Activated T-helper 2 cell treated with anti-CD3 and anti-CD28 coated beads, Interferon-gamma antibody, Interleukin-2, Interleukin-4, amounts not matched to agents 10 μg/mL and 5 μg/mL and 100 μg/mL, durations not matched to agents 14 hours and 24 hours and 36 hours (primary cell): ENCODE measurements at regions not wholly inside any gene's neighbourhood (a gene's known extent, or its start where the extent isn't known, plus 50 kb on each side); places are given as distances from the start of the nearest gene placed in this dataset.

Experiments
- DNase-seq: peaks from one replicate; pipeline ENCODE4 v3.0.0; 2021; ENCODE audit warnings: low spot score
- H3K27ac Mint-ChIP-seq: one replicate; pipeline ENCODE4 v1.8.0; 2021; ENCODE audit warnings: mixed read lengths
- H3K27me3 Mint-ChIP-seq: one replicate; pipeline ENCODE4 v1.8.0; 2021; ENCODE audit warnings: low read depth, mixed read lengths
- H3K36me3 Mint-ChIP-seq: one replicate; pipeline ENCODE4 v1.8.0; 2021; ENCODE audit warnings: low read depth, mixed read lengths
- H3K4me1 Mint-ChIP-seq: one replicate; pipeline ENCODE4 v1.8.0; 2021; ENCODE audit warnings: low read depth, mixed read lengths
- H3K4me3 Mint-ChIP-seq: one replicate; pipeline ENCODE4 v1.8.0; 2021; ENCODE audit warnings: low read depth, mild to moderate bottlenecking, moderate library complexity, mixed read lengths
- H3K9me3 Mint-ChIP-seq: one replicate; pipeline ENCODE4 v1.8.0; 2021; ENCODE audit warnings: mixed read lengths
- intact Hi-C: fragments of 100-400 bp; cut with micrococcal nuclease; formaldehyde crosslinking; loops from one replicate; pipeline ENCODE4 v1.15.1; 2023

- no peak for DNase-seq
- Mint-ChIP-seq H3K27me3 (no peaks in the 10 kb centered on the region), H3K36me3 (no peaks in the 10 kb centered on the region), H3K27ac (no peak overlapping the region), H3K9me3 (no peaks in the 10 kb centered on the region), H3K4me3 (no peak overlapping the region), H3K4me1 (no peaks in the 10 kb centered on the region)
- intact Hi-C loops: no loop called here
These were observed 425.1 kb downstream of the EFNB2 start for GRCh38 chr13:106110241-106110855.

DNA sequence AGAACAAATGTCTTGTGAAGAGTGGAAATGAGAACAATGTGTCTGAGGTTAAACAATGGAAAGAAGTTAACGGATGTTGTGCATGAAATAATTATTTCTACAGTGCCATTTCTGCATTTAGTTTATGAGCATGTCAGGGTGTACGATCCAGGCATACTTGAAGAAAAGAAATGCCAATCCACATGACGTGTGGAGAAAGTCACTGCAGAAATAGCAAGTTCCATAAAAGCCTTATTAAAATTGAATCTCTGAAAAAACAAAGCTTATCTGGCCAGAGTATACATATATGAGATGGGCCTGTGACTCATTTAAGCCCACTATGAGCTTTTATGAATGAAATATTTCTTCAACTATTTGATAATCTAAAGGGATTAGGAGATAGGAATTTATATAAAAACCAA, 426.1 kb downstream of the EFNB2 start:
- DNase-seq: no peak
- Mint-ChIP-seq H3K27ac (no peak overlapping the region), H3K27me3 (no peaks in the 10 kb centered on the region), H3K4me1 (no peaks in the 10 kb centered on the region), H3K9me3 (no peaks in the 10 kb centered on the region), H3K4me3 (no peak overlapping the region), H3K36me3 (no peaks in the 10 kb centered on the region)
- intact Hi-C loops: no loop called here

DNA sequence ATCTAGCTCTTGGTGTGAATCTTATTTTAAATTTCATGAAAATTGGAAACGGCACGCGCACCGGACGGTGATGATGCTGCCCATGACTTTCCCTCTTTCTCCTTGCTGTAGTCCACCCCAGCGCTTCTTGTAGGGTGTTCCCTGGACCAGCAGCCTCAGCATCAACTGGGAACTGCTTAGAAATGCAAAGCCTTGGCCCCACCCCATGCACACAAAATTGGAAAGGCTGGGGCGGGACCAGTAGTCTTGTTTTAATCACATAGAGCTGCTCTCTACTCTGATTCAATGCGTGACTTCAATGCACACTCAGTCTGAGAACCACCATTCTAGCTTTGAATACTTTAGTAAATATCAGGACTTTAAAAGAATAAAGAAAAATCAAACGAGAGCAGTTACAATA, 427.1 kb downstream of the EFNB2 start:
- Mint-ChIP-seq H3K4me3 (no peak overlapping the region), H3K4me1 (no peaks in the 10 kb centered on the region), H3K9me3 (no peaks in the 10 kb centered on the region), H3K27ac (no peak overlapping the region), H3K27me3 (no peaks in the 10 kb centered on the region), H3K36me3 (no peaks in the 10 kb centered on the region)
- no peak for DNase-seq
- intact Hi-C loops: no loop called here

GRCh38 chr13:106107061-106107460, 428.4 kb downstream of the EFNB2 start:
- no peak for DNase-seq
- no peak overlapping the region for H3K4me3 Mint-ChIP-seq
- intact Hi-C loops: no loop called here
- H3K27me3 Mint-ChIP-seq: no peaks in the 10 kb centered on the region
- H3K9me3 Mint-ChIP-seq: no peaks in the 10 kb centered on the region
- H3K4me1 Mint-ChIP-seq: no peaks in the 10 kb centered on the region
- no peaks in the 10 kb centered on the region for H3K36me3 Mint-ChIP-seq
- H3K27ac Mint-ChIP-seq: no peak overlapping the region

GRCh38 chr13:106105153-106105552, 430.3 kb downstream of the EFNB2 start:
- no peak overlapping the region for H3K4me3 Mint-ChIP-seq
- intact Hi-C loops: no loop called here
- H3K36me3 Mint-ChIP-seq: no peaks in the 10 kb centered on the region
- H3K9me3 Mint-ChIP-seq: no peaks in the 10 kb centered on the region
- no peak for DNase-seq
- H3K27ac Mint-ChIP-seq: no peak overlapping the region
- H3K27me3 Mint-ChIP-seq: no peaks in the 10 kb centered on the region
- no peaks in the 10 kb centered on the region for H3K4me1 Mint-ChIP-seq

- Mint-ChIP-seq H3K27me3 (no peaks in the 10 kb centered on the region), H3K36me3 (no peaks in the 10 kb centered on the region), H3K4me1 (no peaks in the 10 kb centered on the region), H3K4me3 (no peak overlapping the region), H3K9me3 (no peaks in the 10 kb centered on the region), H3K27ac (no peak overlapping the region)
- intact Hi-C loops: no loop called here
- DNase-seq: no peak
These were observed 431.1 kb downstream of the EFNB2 start for GRCh38 chr13:106104281-106104901.

DNA sequence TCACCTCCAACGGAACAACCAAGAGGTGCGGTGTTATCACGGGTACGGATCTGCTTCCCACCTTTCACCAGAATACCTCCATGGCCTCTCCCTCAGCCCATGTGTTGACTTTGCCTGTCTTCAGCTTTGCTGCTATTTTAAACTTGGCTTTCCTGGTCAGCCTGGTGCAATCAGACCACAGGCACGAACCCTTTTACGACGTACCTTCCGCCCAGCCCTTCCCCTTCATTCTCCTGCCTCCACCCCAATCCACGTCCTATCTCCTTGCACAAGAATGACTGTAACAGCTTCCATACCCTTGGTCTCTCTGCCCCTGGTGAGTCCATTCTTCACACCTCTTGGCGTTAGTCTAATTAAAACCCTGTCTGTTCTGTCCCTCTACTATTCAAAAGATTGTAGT, 431.7 kb downstream of the EFNB2 start:
- H3K27me3 Mint-ChIP-seq: no peaks in the 10 kb centered on the region
- intact Hi-C loops: no loop called here
- no peaks in the 10 kb centered on the region for H3K4me1 Mint-ChIP-seq
- no peak overlapping the region for H3K27ac Mint-ChIP-seq
- H3K4me3 Mint-ChIP-seq: no peak overlapping the region
- DNase-seq: no peak
- no peaks in the 10 kb centered on the region for H3K36me3 Mint-ChIP-seq
- H3K9me3 Mint-ChIP-seq: no peaks in the 10 kb centered on the region

- Mint-ChIP-seq H3K9me3 (no peaks in the 10 kb centered on the region), H3K4me3 (no peak overlapping the region), H3K36me3 (no peaks in the 10 kb centered on the region), H3K27ac (no peak overlapping the region), H3K4me1 (no peaks in the 10 kb centered on the region), H3K27me3 (no peaks in the 10 kb centered on the region)
- intact Hi-C loops: no loop called here
- DNase-seq: no peak
These were observed 432.7 kb downstream of the EFNB2 start for GRCh38 chr13:106102786-106103185.

DNA sequence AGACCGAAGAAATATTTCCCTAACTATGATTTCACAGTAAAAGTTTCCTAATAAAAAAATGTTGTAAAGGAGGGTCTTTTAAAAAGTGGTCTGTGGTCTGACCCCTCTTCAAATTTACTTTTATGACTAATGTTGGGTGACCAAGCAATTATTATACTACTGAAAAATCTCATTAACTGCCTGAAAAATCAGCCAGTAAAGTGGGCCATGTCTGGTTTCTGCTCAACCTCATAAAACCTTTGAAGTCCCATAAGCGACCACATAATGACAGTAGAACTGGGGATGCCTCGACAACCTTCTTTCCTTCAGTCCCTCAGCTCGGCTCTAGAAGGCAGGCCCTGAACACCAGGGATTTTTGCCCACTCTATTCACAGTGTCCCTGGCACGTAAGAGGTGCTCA, 434.3 kb downstream of the EFNB2 start:
- intact Hi-C loops: no loop called here
- Mint-ChIP-seq H3K27ac (no peak overlapping the region), H3K9me3 (no peaks in the 10 kb centered on the region), H3K27me3 (no peaks in the 10 kb centered on the region), H3K36me3 (no peaks in the 10 kb centered on the region), H3K4me1 (no peaks in the 10 kb centered on the region), H3K4me3 (no peak overlapping the region)
- DNase-seq: no peak

DNA sequence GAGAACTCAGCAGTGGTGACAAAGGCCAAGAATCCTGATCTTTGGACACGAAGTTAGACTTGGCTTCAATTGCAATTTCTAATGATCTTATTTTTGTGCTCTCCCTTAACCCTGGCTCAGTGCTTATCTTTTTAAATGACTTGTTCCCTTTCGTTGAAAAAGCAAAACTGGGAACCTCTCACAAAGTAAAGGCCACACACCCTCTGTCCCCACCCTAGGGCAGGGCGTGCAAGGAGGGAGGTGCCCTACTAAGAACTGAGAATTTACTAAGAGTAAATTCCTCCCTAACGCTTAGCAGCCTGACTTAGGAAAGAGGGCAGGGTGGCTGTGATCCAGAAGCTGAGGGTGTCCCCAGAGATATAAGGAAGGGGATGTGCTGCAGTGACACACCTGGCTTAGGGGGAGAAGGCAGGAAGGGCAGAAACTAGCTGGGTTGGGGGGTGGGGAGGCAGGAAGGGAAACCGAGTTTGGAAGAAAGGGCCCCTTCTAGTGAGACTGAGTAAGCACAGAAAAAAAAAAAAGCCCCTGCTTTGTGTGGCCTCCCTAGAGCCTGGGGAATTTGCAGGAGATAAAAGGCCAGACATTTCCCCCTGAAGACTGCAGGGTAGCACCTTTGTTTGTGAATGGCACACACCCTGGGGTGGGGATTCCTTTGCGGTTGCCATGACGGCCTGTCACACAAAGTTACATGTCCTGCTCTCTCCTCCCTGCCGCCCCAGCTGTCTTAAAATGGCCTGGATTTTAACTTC, 435.1 kb downstream of the EFNB2 start:
- intact Hi-C loops: no loop called here
- Mint-ChIP-seq H3K27me3 (no peaks in the 10 kb centered on the region), H3K4me1 (no peaks in the 10 kb centered on the region), H3K27ac (no peak overlapping the region), H3K36me3 (no peaks in the 10 kb centered on the region), H3K9me3 (no peaks in the 10 kb centered on the region), H3K4me3 (no peak overlapping the region)
- DNase-seq: no peak

- no peak overlapping the region for H3K27ac Mint-ChIP-seq
- DNase-seq: no peak
- no peaks in the 10 kb centered on the region for H3K36me3 Mint-ChIP-seq
- no peaks in the 10 kb centered on the region for H3K4me1 Mint-ChIP-seq
- no peaks in the 10 kb centered on the region for H3K27me3 Mint-ChIP-seq
- intact Hi-C loops: no loop called here
- no peak overlapping the region for H3K4me3 Mint-ChIP-seq
- H3K9me3 Mint-ChIP-seq: no peaks in the 10 kb centered on the region
These were observed 435.7 kb downstream of the EFNB2 start for GRCh38 chr13:106099765-106100164.

DNA sequence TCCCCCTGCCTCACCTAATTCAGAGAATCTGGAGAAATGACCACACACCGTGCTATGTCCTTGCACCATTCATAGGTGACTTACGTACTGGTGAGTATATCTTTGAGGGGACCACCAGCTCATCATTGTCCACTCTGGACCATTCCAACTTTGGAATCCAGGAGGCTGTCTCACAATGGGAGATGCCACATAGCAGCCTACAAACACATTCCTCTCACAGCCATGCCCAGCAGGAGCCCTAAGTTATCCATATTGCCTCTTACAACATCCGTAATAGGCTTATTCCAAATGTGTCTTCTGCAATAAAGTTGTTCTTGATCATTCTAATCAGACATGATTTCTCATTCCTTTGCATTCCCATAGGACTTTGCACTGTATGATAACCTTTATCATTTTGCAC, 436.7 kb downstream of the EFNB2 start:
- Mint-ChIP-seq H3K4me1 (no peaks in the 10 kb centered on the region), H3K9me3 (no peaks in the 10 kb centered on the region), H3K36me3 (no peaks in the 10 kb centered on the region), H3K27me3 (no peaks in the 10 kb centered on the region), H3K27ac (no peak overlapping the region), H3K4me3 (no peak overlapping the region)
- no peak for DNase-seq
- intact Hi-C loops: no loop called here

- intact Hi-C loops: no loop called here
- DNase-seq: no peak
- Mint-ChIP-seq H3K36me3 (no peaks in the 10 kb centered on the region), H3K4me3 (no peak overlapping the region), H3K27ac (no peak overlapping the region), H3K9me3 (no peaks in the 10 kb centered on the region), H3K4me1 (no peaks in the 10 kb centered on the region), H3K27me3 (no peaks in the 10 kb centered on the region)
These were observed 438.8 kb downstream of the EFNB2 start for GRCh38 chr13:106096661-106097092.
